ENCODE measurements at regions not wholly inside any gene's neighbourhood (a gene's known extent, or its start where the extent isn't known, plus 50 kb on each side); places are given as distances from the start of the nearest gene placed in this dataset.

DNA sequence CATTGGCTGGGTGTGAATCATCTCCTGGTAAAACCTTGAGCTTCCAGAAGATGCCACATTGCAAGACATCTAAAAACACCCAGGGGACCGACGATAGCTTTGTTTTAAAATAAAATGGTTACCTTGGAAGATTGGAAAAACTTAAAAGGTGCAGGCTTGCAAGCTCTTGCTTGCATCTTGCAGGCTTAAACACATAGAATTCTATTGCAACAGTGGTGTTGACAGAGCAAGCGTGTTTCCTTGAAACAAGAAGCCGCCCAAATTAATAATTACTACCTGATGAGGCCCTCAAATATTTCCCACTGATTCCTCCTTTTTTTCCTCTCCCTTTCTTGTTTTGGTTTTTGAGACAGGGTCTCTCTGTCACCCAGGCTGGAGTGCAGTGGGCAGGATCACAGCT, 137.1 kb upstream of the BASP1 start:
- no peak for TF ChIP-seq CTCF (IDR thresholded peaks at IDR 0.05)
- no peak for TF ChIP-seq POLR2AphosphoS5 (IDR thresholded peaks at IDR 0.05)
- no peak for TF ChIP-seq POLR2A (IDR thresholded peaks at IDR 0.05)
- TF ChIP-seq EP300 (IDR thresholded peaks at IDR 0.05): no peak

Measured in gastroesophageal sphincter (tissue), 3 donors.